SU-DHL-6 (cell line): ENCODE measurements at regions not wholly inside any gene's neighbourhood (a gene's known extent, or its start where the extent isn't known, plus 50 kb on each side); places are given as distances from the start of the nearest gene placed in this dataset.

Experiments used
- EZH2phosphoT487 ChIP-seq: fragments of 200-600 bp; sonication (generic), shearing (Covaris generic); conservative IDR thresholded peaks from 2 replicates; pipeline ENCODE4 v1.6.1; 2018; ENCODE audit warnings: mild to moderate bottlenecking, antibody characterized with exemption, low read length, moderate library complexity, mixed read lengths
- TF ChIP-seq, protein P1 (sequence below): fragments of 200-600 bp; sonication (generic); IDR thresholded peaks from one replicate; pipeline ENCODE4 v1.5.1; 2017; ENCODE audit warnings: antibody characterized with exemption, mild to moderate bottlenecking, low read length, moderate library complexity; ENCODE audit not compliant: insufficient read depth, poor library complexity, severe bottlenecking

DNA sequence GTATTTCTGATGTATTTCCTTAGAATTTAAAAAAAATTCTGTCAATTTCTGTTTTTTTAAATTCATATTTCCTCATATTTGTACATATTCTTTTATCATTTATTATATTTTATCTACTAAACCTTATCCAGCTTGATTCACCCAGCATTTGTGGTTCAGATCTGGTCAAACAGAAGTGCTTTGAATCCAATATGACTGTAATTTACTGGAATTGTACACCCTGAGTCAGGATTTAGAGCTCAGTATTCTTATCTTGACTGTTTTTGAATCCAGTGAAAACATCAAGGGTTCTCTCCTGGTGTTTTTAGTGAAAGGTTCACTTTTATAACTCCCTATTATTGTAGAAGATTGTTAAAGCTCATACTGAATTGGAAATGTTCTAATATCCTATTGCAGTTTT, 1077.0 kb upstream of the NCAM2 start:
- TF ChIP-seq, protein P1, sequence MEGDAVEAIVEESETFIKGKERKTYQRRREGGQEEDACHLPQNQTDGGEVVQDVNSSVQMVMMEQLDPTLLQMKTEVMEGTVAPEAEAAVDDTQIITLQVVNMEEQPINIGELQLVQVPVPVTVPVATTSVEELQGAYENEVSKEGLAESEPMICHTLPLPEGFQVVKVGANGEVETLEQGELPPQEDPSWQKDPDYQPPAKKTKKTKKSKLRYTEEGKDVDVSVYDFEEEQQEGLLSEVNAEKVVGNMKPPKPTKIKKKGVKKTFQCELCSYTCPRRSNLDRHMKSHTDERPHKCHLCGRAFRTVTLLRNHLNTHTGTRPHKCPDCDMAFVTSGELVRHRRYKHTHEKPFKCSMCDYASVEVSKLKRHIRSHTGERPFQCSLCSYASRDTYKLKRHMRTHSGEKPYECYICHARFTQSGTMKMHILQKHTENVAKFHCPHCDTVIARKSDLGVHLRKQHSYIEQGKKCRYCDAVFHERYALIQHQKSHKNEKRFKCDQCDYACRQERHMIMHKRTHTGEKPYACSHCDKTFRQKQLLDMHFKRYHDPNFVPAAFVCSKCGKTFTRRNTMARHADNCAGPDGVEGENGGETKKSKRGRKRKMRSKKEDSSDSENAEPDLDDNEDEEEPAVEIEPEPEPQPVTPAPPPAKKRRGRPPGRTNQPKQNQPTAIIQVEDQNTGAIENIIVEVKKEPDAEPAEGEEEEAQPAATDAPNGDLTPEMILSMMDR = no peak
- no peak for TF ChIP-seq EZH2phosphoT487
